MCF 10A (cell line): ENCODE measurements at regions not wholly inside any gene's neighbourhood (a gene's known extent, or its start where the extent isn't known, plus 50 kb on each side); places are given as distances from the start of the nearest gene placed in this dataset.

Source experiments
- BruUV-seq: library from RNA; stranded (reverse); fragments of 400-500 nt; replicated peaks from 2 replicates; lab custom pipeline; 2021; lab: Mats Ljungman, UMichigan
- CTCF ChIA-PET: fragments of 300-600 bp; sonication (Branson Sonifier 250); formaldehyde crosslinking; extraction: SDS; loops from one replicate; lab custom pipeline; 2021; ENCODE audit warnings: antibody characterized with exemption, inconsistent platforms; lab: Yijun Ruan, JAX
- POLR2A ChIA-PET: fragments of 300-600, 350-650 bp; sonication (Branson Sonifier 250); formaldehyde crosslinking; extraction: SDS; loops from one replicate; lab custom pipeline; 2020; ENCODE audit warnings: antibody characterized with exemption, inconsistent platforms; lab: Yijun Ruan, JAX
- DNase-seq: peaks from one replicate; pipeline ENCODE4 v3.0.0-alpha.2; 2018; ENCODE audit not compliant: unreplicated experiment
- H3K27ac Mint-ChIP-seq: one replicate; pipeline ENCODE4 v1.8.0; 2022; ENCODE audit warnings: mild to moderate bottlenecking, low read depth, mixed read lengths; ENCODE audit not compliant: unreplicated experiment
- H3K27me3 Mint-ChIP-seq: one replicate; pipeline ENCODE4 v1.8.0; 2022; ENCODE audit warnings: mixed read lengths; ENCODE audit not compliant: insufficient read depth, unreplicated experiment
- H3K36me3 Mint-ChIP-seq: one replicate; pipeline ENCODE4 v1.8.0; 2022; ENCODE audit warnings: mild to moderate bottlenecking, moderate library complexity, mixed read lengths; ENCODE audit not compliant: insufficient read depth, unreplicated experiment
- H3K4me1 Mint-ChIP-seq: one replicate; pipeline ENCODE4 v1.8.0; 2022; ENCODE audit warnings: mixed read lengths; ENCODE audit not compliant: insufficient read depth, unreplicated experiment
- H3K4me3 Mint-ChIP-seq: one replicate; pipeline ENCODE4 v1.8.0; 2022; ENCODE audit warnings: mild to moderate bottlenecking, moderate library complexity, mixed read lengths; ENCODE audit not compliant: unreplicated experiment
- H3K9me3 Mint-ChIP-seq: one replicate; pipeline ENCODE4 v1.8.0; 2022; ENCODE audit warnings: mixed read lengths; ENCODE audit not compliant: unreplicated experiment
- CTCF ChIP-seq: fragments of 200-600 bp; IDR thresholded peaks from one replicate; pipeline ENCODE4 v1.8.0; 2022; ENCODE audit warnings: antibody characterized with exemption, mild to moderate bottlenecking; ENCODE audit not compliant: unreplicated experiment
- intact Hi-C: fragments of 100-400 bp; cut with micrococcal nuclease; formaldehyde crosslinking; loops from 2 replicates; pipeline ENCODE4 v1.14.1; 2022

DNA sequence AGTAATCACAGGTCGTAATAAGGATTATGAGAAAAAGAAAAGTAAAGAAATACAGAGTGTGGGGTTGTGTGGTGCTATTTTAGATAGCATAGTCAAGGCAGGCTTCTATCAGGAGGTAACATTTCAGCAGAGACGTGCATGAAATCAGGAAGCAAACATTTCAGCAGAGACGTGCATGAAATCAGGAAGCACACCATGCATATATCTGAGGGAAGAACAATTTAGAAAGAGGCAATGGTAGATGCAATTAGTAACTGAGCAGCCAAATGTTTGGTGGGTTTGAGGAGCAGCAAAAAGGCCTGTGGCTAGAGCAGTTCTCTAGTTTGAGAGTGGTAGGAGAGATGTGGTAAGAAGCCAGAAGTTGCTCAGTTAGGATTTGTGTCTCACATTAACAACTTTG lies 713.7 kb downstream of the ADCYAP1 start:
- no peak overlapping the region for H3K27ac Mint-ChIP-seq
- intact Hi-C loops: no loop called here
- no peaks in the 10 kb centered on the region for H3K4me1 Mint-ChIP-seq
- no TSS peak for BruUV-seq
- no peak for TF ChIP-seq CTCF
- H3K36me3 Mint-ChIP-seq: no peaks in the 10 kb centered on the region
- ChIA-PET POLR2A (no interaction called here), CTCF (no interaction called here)
- H3K9me3 Mint-ChIP-seq: no peaks in the 10 kb centered on the region
- no peaks in the 10 kb centered on the region for H3K27me3 Mint-ChIP-seq
- no peak overlapping the region for H3K4me3 Mint-ChIP-seq
- DNase-seq: no peak

- intact Hi-C loops: no loop called here
- H3K27ac Mint-ChIP-seq: no peak overlapping the region
- ChIA-PET CTCF (interaction anchor here (1.2 kb wide), 1 partner anchor 44 kb away, joined by 4 read pairs; no protein-coding TSS in a partner anchor), POLR2A (no interaction called here)
- no peaks in the 10 kb centered on the region for H3K4me1 Mint-ChIP-seq
- no peaks in the 10 kb centered on the region for H3K36me3 Mint-ChIP-seq
- H3K27me3 Mint-ChIP-seq: no peaks in the 10 kb centered on the region
- H3K9me3 Mint-ChIP-seq: no peaks in the 10 kb centered on the region
- no peak for TF ChIP-seq CTCF
- BruUV-seq: no TSS peak
- H3K4me3 Mint-ChIP-seq: no peak overlapping the region
- DNase-seq: no peak
Observed at GRCh38 chr18:1619507-1619906, 714.8 kb downstream of the ADCYAP1 start.

DNA sequence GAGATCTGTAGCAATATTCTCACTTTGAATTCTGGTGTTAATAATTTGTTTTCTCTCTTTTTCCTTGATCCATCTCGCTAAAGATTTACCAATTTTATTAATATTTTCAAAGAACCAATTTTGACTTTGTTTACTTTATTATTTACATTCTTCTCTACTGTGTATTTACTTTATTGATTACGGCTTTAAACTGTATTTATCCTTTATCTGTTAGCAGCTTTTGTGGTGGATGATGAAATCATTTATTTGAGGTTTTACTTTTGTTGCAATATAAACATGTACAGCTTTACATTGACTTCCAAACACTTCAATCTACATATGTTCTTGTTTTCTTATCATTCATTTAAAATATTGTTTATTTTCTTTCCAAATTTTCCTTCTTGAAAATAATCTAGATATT lies 719.9 kb downstream of the ADCYAP1 start:
- Mint-ChIP-seq H3K27me3 (no peaks in the 10 kb centered on the region), H3K27ac (no peak overlapping the region), H3K9me3 (no peaks in the 10 kb centered on the region), H3K4me1 (no peaks in the 10 kb centered on the region), H3K36me3 (no peaks in the 10 kb centered on the region), H3K4me3 (no peak overlapping the region)
- BruUV-seq: no TSS peak
- CTCF ChIA-PET: interaction anchor here (0.9 kb wide), 1 partner anchor 39 kb away, joined by 3 read pairs; no protein-coding TSS in a partner anchor
- no peak for DNase-seq
- no peak for TF ChIP-seq CTCF
- intact Hi-C loops: no loop called here
- POLR2A ChIA-PET: no interaction called here

GRCh38 chr18:1627494-1627893 lies 722.8 kb downstream of the ADCYAP1 start:
- Mint-ChIP-seq H3K27ac (no peak overlapping the region), H3K4me3 (no peak overlapping the region), H3K36me3 (no peaks in the 10 kb centered on the region), H3K4me1 (no peaks in the 10 kb centered on the region), H3K9me3 (no peaks in the 10 kb centered on the region), H3K27me3 (no peaks in the 10 kb centered on the region)
- BruUV-seq: no TSS peak
- no peak for DNase-seq
- POLR2A ChIA-PET: no interaction called here
- CTCF ChIA-PET: interaction anchor here (0.6 kb wide), 1 partner anchor 596 kb away, joined by 3 read pairs; no protein-coding TSS in a partner anchor
- intact Hi-C loops: no loop called here
- no peak for TF ChIP-seq CTCF
